Osteocyte (in vitro differentiated cells): ENCODE measurements at regions not wholly inside any gene's neighbourhood (a gene's known extent, or its start where the extent isn't known, plus 50 kb on each side); places are given as distances from the start of the nearest gene placed in this dataset.

Source experiments
- DNase-seq: peaks from one replicate; pipeline ENCODE4 v3.0.0; 2021; ENCODE audit warnings: mixed read lengths; ENCODE audit not compliant: unreplicated experiment; ENCODE audit errors: extremely low spot score
- H3K27ac Mint-ChIP-seq: one replicate; pipeline ENCODE4 v1.8.0; 2021; ENCODE audit warnings: mild to moderate bottlenecking, mixed read lengths; ENCODE audit not compliant: unreplicated experiment
- H3K27me3 Mint-ChIP-seq: one replicate; pipeline ENCODE4 v1.8.0; 2021; ENCODE audit warnings: mixed read lengths; ENCODE audit not compliant: unreplicated experiment
- H3K36me3 Mint-ChIP-seq: one replicate; pipeline ENCODE4 v1.8.0; 2021; ENCODE audit warnings: mixed read lengths; ENCODE audit not compliant: unreplicated experiment
- H3K4me1 Mint-ChIP-seq: one replicate; pipeline ENCODE4 v1.8.0; 2021; ENCODE audit warnings: mixed read lengths; ENCODE audit not compliant: unreplicated experiment
- H3K4me3 Mint-ChIP-seq: one replicate; pipeline ENCODE4 v1.8.0; 2021; ENCODE audit warnings: mild to moderate bottlenecking, moderate library complexity, mixed read lengths; ENCODE audit not compliant: unreplicated experiment
- H3K9me3 Mint-ChIP-seq: one replicate; pipeline ENCODE4 v1.8.0; 2021; ENCODE audit warnings: mixed read lengths; ENCODE audit not compliant: unreplicated experiment
- TF ChIP-seq, protein P1 (sequence below): fragments of 200-600 bp; sonication (generic); IDR thresholded peaks from 2 replicates; pipeline ENCODE4 v1.5.0; 2021; ENCODE audit warnings: antibody characterized with exemption, mild to moderate bottlenecking, moderate library complexity

- no peak for DNase-seq
- Mint-ChIP-seq H3K36me3 (no peaks in the 10 kb centered on the region), H3K4me1 (peaks cover 3% of the 10 kb centered on the region), H3K9me3 (no peaks in the 10 kb centered on the region), H3K4me3 (no peak overlapping the region), H3K27me3 (peaks cover 2% of the 10 kb centered on the region), H3K27ac (no peak overlapping the region)
- TF ChIP-seq, protein P1, sequence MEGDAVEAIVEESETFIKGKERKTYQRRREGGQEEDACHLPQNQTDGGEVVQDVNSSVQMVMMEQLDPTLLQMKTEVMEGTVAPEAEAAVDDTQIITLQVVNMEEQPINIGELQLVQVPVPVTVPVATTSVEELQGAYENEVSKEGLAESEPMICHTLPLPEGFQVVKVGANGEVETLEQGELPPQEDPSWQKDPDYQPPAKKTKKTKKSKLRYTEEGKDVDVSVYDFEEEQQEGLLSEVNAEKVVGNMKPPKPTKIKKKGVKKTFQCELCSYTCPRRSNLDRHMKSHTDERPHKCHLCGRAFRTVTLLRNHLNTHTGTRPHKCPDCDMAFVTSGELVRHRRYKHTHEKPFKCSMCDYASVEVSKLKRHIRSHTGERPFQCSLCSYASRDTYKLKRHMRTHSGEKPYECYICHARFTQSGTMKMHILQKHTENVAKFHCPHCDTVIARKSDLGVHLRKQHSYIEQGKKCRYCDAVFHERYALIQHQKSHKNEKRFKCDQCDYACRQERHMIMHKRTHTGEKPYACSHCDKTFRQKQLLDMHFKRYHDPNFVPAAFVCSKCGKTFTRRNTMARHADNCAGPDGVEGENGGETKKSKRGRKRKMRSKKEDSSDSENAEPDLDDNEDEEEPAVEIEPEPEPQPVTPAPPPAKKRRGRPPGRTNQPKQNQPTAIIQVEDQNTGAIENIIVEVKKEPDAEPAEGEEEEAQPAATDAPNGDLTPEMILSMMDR: no peak
Observed at GRCh38 chr6:37110500-37111461, 59.2 kb upstream of the PIM1 start.

GRCh38 chr6:37113976-37114375 is 56.0 kb upstream of the PIM1 start:
- Mint-ChIP-seq H3K27me3 (peaks cover 2% of the 10 kb centered on the region), H3K9me3 (no peaks in the 10 kb centered on the region), H3K27ac (no peak overlapping the region), H3K4me1 (peaks cover 3% of the 10 kb centered on the region), H3K36me3 (no peaks in the 10 kb centered on the region), H3K4me3 (no peak overlapping the region)
- no peak for DNase-seq
- TF ChIP-seq, protein P1: no peak

DNA sequence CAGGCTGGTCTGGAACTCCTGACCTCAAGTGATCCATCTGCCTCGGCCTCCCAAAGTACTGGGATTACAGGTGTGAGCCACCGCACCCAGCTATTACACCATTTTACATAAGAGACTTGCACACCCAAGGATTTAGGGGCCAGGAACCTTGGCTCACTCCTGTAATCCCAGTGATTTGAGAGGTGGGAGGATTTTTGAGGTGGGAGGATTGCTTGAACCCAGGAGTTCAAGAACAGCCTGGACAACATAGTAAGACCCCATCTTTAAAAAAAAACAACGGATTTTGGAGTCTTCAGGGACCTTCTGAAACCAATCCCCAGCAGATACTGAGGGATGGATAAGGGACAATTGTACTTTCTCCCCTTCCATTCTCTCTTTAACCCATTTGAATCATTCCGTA is 55.3 kb upstream of the PIM1 start:
- Mint-ChIP-seq H3K27ac (no peak overlapping the region), H3K9me3 (no peaks in the 10 kb centered on the region), H3K36me3 (no peaks in the 10 kb centered on the region), H3K27me3 (peaks cover 2% of the 10 kb centered on the region), H3K4me1 (peaks cover 3% of the 10 kb centered on the region), H3K4me3 (no peak overlapping the region)
- TF ChIP-seq, protein P1: no peak
- DNase-seq: no peak

DNA sequence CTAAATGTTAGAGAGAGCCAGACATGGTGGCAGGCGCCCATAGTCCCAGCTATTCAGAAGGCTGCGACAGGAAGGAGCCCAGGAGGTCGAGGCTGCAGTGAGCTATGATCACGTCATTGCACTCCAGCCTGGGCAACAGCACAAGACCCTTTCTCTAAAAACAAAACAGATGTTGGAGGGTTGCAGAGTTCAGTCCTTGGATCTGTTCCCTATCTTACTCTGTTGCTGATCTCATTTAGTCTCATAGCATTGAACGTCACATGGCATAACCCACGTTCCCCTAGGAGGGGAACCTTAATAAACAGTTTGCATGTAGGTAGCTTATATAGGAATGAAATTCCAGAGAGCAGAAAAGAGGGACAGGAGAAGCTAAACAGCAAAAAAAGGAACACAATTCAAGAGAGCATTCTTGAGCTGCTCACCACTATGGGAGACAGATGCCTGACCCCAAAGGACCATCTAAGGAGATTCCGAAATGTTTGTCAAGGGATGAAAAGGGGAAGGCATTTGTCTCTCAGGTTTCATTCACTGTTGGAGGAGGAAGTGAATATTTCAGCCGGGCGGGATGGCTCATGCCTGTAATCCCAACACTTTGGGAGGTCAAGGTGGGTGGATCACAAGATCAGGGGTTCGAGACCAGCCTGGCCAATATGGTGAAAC is 54.6 kb upstream of the PIM1 start:
- H3K27me3 Mint-ChIP-seq: peaks cover 2% of the 10 kb centered on the region
- H3K4me1 Mint-ChIP-seq: peaks cover 3% of the 10 kb centered on the region
- no peaks in the 10 kb centered on the region for H3K36me3 Mint-ChIP-seq
- H3K27ac Mint-ChIP-seq: no peak overlapping the region
- H3K4me3 Mint-ChIP-seq: no peak overlapping the region
- TF ChIP-seq, protein P1: no peak
- no peak for DNase-seq
- no peaks in the 10 kb centered on the region for H3K9me3 Mint-ChIP-seq

DNA sequence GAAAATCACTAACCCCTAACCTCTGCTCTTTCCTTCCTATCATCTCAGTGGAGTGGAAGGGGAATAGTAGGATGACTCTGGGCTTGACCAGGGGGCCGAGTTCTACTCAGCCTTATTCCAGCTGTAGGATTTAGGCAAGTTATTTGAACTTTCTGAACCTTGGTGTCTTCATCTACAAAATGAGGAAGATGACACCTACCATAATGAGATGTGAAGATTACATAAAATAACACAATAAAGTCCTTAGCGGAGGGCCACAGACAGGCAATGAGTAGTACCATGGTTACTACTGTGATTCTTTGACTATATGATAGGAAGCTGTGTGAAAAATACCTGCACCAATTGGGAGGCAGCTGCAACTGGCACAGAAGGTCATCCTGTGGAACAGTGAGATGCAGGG is 53.6 kb upstream of the PIM1 start:
- Mint-ChIP-seq H3K36me3 (no peaks in the 10 kb centered on the region), H3K27me3 (peaks cover 2% of the 10 kb centered on the region), H3K9me3 (no peaks in the 10 kb centered on the region), H3K4me3 (no peak overlapping the region), H3K4me1 (peaks cover 3% of the 10 kb centered on the region), H3K27ac (no peak overlapping the region)
- TF ChIP-seq, protein P1: no peak
- no peak for DNase-seq
